ENCODE measurements at regions not wholly inside any gene's neighbourhood (a gene's known extent, or its start where the extent isn't known, plus 50 kb on each side); places are given as distances from the start of the nearest gene placed in this dataset.

DNA sequence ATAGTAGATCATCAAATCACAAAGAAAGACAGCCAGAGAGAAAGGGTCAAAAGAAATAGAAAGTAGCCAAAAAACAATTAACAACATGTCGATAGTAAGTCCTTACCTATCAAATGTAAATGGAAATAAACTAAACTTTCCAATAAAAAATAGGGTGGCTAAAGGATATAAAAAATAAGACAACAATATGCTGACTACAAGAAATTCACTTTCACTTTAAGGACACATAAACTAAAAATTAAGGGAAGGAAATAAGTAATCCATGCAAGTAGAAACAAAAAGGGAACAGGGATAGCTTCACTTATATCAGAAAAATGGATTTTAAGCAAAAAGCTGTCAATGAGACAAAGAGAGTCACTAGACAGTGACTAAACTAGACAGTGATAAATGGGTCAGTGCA lies 903.9 kb upstream of the ZEB2 start:
- H3K4me3 ChIP-seq (ENCODE audit: low read length), result no peak overlapping the region
- no peak overlapping the region for H3K27ac ChIP-seq (ENCODE audit: low read depth, low read length)
- no peaks in the 10 kb centered on the region for H3K4me1 ChIP-seq (ENCODE audit: control insufficient read depth, insufficient read depth, low read length)

DNA sequence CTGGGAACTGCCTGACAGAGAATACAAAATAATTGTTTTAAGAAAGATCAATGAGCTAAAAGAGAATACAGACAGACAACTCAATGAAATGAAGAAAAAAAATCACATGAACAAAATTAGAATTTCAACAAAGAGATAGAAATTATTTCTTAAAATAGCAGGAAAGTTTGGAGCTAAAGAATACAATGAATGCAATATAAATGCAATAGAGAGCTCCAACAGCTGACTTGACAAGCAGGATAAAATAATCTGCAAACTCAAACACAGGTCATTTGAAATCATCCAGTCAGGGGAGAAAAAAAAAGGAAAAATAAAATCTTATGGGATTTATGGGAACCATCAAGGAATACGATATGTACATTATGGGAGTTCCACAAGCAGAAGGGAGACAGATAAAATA lies 902.7 kb upstream of the ZEB2 start:
- Histone ChIP-seq H3K9ac (ENCODE audit: low read length) (no peak overlapping the region), H3K27me3 (ENCODE audit: control insufficient read depth, insufficient read depth, low read length) (no peaks in the 10 kb centered on the region), H3K4me1 (ENCODE audit: control insufficient read depth, insufficient read depth, low read length) (no peaks in the 10 kb centered on the region), H3K36me3 (ENCODE audit: control insufficient read depth, insufficient read depth, low read length) (no peaks in the 10 kb centered on the region), H3K4me3 (ENCODE audit: low read length) (no peak overlapping the region), H3K27ac (ENCODE audit: low read depth, low read length) (no peak overlapping the region)

More for the DNA sequence above, 903.9 kb upstream of the ZEB2 start:
- Histone ChIP-seq H3K36me3 (ENCODE audit: control insufficient read depth, insufficient read depth, low read length) (no peaks in the 10 kb centered on the region), H3K9ac (ENCODE audit: low read length) (no peak overlapping the region), H3K27me3 (ENCODE audit: control insufficient read depth, insufficient read depth, low read length) (no peaks in the 10 kb centered on the region)

DNA sequence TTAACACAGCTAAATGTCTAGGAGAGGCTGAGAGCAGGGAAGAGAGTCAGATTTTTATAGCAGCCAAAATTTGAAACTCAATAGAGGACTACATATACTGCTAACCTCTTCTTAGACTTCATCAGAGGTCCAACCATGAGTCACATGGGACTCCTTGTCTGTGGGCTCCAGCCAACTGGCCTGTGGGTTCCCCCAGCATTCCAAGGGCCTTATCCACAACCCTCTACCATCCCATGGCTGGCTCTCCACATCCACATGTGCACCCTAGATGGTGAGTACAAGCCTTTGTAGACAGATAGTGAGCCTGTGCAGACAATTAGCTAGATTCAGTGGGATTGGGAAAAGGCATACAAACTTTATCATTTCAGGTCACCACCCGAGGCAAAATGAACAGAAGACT lies 901.9 kb upstream of the ZEB2 start:
- no peaks in the 10 kb centered on the region for H3K4me1 ChIP-seq (ENCODE audit: control insufficient read depth, insufficient read depth, low read length)
- no peak overlapping the region for H3K27ac ChIP-seq (ENCODE audit: low read depth, low read length)
- no peaks in the 10 kb centered on the region for H3K36me3 ChIP-seq (ENCODE audit: control insufficient read depth, insufficient read depth, low read length)
- H3K27me3 ChIP-seq (ENCODE audit: control insufficient read depth, insufficient read depth, low read length), result no peaks in the 10 kb centered on the region
- H3K4me3 ChIP-seq (ENCODE audit: low read length), result no peak overlapping the region
- H3K9ac ChIP-seq (ENCODE audit: low read length), result no peak overlapping the region

GRCh38 chr2:145416640-145417039 lies 896.7 kb upstream of the ZEB2 start:
- no peaks in the 10 kb centered on the region for H3K36me3 ChIP-seq (ENCODE audit: control insufficient read depth, insufficient read depth, low read length)
- H3K9ac ChIP-seq (ENCODE audit: low read length), result no peak overlapping the region
- no peak overlapping the region for H3K27ac ChIP-seq (ENCODE audit: low read depth, low read length)
- no peak overlapping the region for H3K4me3 ChIP-seq (ENCODE audit: low read length)
- no peaks in the 10 kb centered on the region for H3K27me3 ChIP-seq (ENCODE audit: control insufficient read depth, insufficient read depth, low read length)
- no peaks in the 10 kb centered on the region for H3K4me1 ChIP-seq (ENCODE audit: control insufficient read depth, insufficient read depth, low read length)

- no peaks in the 10 kb centered on the region for H3K36me3 ChIP-seq (ENCODE audit: control insufficient read depth, insufficient read depth, low read length)
- H3K4me3 ChIP-seq (ENCODE audit: low read length), result no peak overlapping the region
- H3K9ac ChIP-seq (ENCODE audit: low read length), result no peak overlapping the region
- H3K27me3 ChIP-seq (ENCODE audit: control insufficient read depth, insufficient read depth, low read length), result no peaks in the 10 kb centered on the region
- no peaks in the 10 kb centered on the region for H3K4me1 ChIP-seq (ENCODE audit: control insufficient read depth, insufficient read depth, low read length)
- no peak overlapping the region for H3K27ac ChIP-seq (ENCODE audit: low read depth, low read length)
Measured at GRCh38 chr2:145415151-145415550, 895.2 kb upstream of the ZEB2 start.

DNA sequence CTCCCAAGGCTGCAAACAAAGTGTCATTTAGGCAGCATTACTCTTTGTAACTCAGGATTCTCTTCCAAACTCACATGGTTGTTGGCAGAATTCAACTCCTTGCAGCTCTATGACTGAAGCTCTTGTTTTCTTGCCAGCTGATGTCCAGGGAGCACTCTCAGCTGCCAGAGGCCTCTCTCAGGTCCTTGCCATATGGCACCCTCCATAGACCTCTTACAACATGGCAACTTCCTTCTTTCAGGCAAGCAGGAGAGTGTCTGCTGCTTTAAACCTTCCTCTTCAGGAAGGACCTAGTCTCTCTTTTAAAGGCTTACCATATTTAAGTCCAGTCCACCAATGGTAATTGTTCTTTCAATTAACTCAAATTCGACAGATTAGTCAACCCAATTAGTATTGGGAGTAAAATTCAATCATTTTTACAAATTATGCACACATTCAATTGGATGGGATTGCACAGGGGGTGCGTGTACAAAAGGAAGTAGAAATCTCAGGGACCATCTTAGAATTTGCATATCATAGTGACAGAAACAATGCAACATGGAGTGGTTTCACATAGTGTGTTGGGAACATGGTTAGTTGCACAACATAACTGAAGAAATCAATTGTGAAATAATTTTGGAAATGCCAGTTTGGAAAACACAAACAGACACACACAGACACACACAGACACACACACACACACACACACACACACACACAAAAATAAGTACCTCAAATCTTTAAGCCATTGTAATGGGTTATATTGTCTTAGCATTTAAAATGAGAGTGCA lies 893.5 kb upstream of the ZEB2 start:
- no peak overlapping the region for H3K9ac ChIP-seq (ENCODE audit: low read length)
- H3K27me3 ChIP-seq (ENCODE audit: control insufficient read depth, insufficient read depth, low read length), result no peaks in the 10 kb centered on the region
- no peaks in the 10 kb centered on the region for H3K36me3 ChIP-seq (ENCODE audit: control insufficient read depth, insufficient read depth, low read length)
- no peaks in the 10 kb centered on the region for H3K4me1 ChIP-seq (ENCODE audit: control insufficient read depth, insufficient read depth, low read length)
- H3K27ac ChIP-seq (ENCODE audit: low read depth, low read length), result no peak overlapping the region
- no peak overlapping the region for H3K4me3 ChIP-seq (ENCODE audit: low read length)

- Histone ChIP-seq H3K27ac (ENCODE audit: low read depth, low read length) (no peak overlapping the region), H3K4me3 (ENCODE audit: low read length) (no peak overlapping the region), H3K36me3 (ENCODE audit: control insufficient read depth, insufficient read depth, low read length) (no peaks in the 10 kb centered on the region), H3K4me1 (ENCODE audit: control insufficient read depth, insufficient read depth, low read length) (no peaks in the 10 kb centered on the region), H3K27me3 (ENCODE audit: control insufficient read depth, insufficient read depth, low read length) (no peaks in the 10 kb centered on the region), H3K9ac (ENCODE audit: low read length) (no peak overlapping the region)
Measured at GRCh38 chr2:145412155-145412554, 892.2 kb upstream of the ZEB2 start.

DNA sequence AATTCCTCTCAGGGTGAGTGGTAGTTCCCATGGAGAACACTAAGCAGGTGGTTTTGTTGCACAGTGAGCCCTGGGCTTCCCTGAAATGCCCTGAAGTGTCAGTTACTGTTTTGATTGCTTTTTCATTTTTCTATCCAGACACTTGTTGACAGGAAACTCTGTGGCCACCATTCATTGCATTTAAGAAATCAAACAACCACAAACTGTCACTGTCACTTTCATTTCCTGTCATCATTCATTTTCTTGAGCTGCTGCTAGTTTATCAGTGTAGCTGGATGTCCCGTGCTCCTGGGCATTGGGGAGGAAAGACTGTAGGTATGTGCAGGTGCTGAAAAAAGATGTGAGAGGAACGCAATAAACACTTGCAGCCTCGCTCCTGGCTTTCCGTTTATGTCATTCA lies 891.6 kb upstream of the ZEB2 start:
- H3K4me3 ChIP-seq (ENCODE audit: low read length), result no peak overlapping the region

GRCh38 chr2:145410086-145410485 lies 890.2 kb upstream of the ZEB2 start:
- Histone ChIP-seq H3K36me3 (ENCODE audit: control insufficient read depth, insufficient read depth, low read length) (no peaks in the 10 kb centered on the region), H3K4me1 (ENCODE audit: control insufficient read depth, insufficient read depth, low read length) (no peaks in the 10 kb centered on the region), H3K27me3 (ENCODE audit: control insufficient read depth, insufficient read depth, low read length) (no peaks in the 10 kb centered on the region), H3K27ac (ENCODE audit: low read depth, low read length) (no peak overlapping the region), H3K4me3 (ENCODE audit: low read length) (no peak overlapping the region), H3K9ac (ENCODE audit: low read length) (no peak overlapping the region)

More for the DNA sequence above, 891.6 kb upstream of the ZEB2 start:
- Histone ChIP-seq H3K4me1 (ENCODE audit: control insufficient read depth, insufficient read depth, low read length) (no peaks in the 10 kb centered on the region), H3K27me3 (ENCODE audit: control insufficient read depth, insufficient read depth, low read length) (no peaks in the 10 kb centered on the region), H3K36me3 (ENCODE audit: control insufficient read depth, insufficient read depth, low read length) (no peaks in the 10 kb centered on the region), H3K27ac (ENCODE audit: low read depth, low read length) (no peak overlapping the region), H3K9ac (ENCODE audit: low read length) (no peak overlapping the region)

GRCh38 chr2:145408980-145409379 lies 889.1 kb upstream of the ZEB2 start:
- Histone ChIP-seq H3K9ac (ENCODE audit: low read length) (no peak overlapping the region), H3K4me1 (ENCODE audit: control insufficient read depth, insufficient read depth, low read length) (no peaks in the 10 kb centered on the region), H3K27ac (ENCODE audit: low read depth, low read length) (no peak overlapping the region), H3K36me3 (ENCODE audit: control insufficient read depth, insufficient read depth, low read length) (no peaks in the 10 kb centered on the region), H3K4me3 (ENCODE audit: low read length) (no peak overlapping the region), H3K27me3 (ENCODE audit: control insufficient read depth, insufficient read depth, low read length) (no peaks in the 10 kb centered on the region)

GRCh38 chr2:145404690-145405089 lies 884.8 kb upstream of the ZEB2 start:
- H3K4me1 ChIP-seq (ENCODE audit: control insufficient read depth, insufficient read depth, low read length), result no peaks in the 10 kb centered on the region
- H3K27me3 ChIP-seq (ENCODE audit: control insufficient read depth, insufficient read depth, low read length), result no peaks in the 10 kb centered on the region
- H3K36me3 ChIP-seq (ENCODE audit: control insufficient read depth, insufficient read depth, low read length), result no peaks in the 10 kb centered on the region

GRCh38 chr2:145402706-145403277 lies 882.9 kb upstream of the ZEB2 start:
- H3K27ac ChIP-seq (ENCODE audit: low read depth, low read length), result no peak overlapping the region
- H3K9ac ChIP-seq (ENCODE audit: low read length), result no peak overlapping the region
- no peak overlapping the region for H3K4me3 ChIP-seq (ENCODE audit: low read length)
- H3K27me3 ChIP-seq (ENCODE audit: control insufficient read depth, insufficient read depth, low read length), result no peaks in the 10 kb centered on the region
- no peaks in the 10 kb centered on the region for H3K4me1 ChIP-seq (ENCODE audit: control insufficient read depth, insufficient read depth, low read length)
- H3K36me3 ChIP-seq (ENCODE audit: control insufficient read depth, insufficient read depth, low read length), result no peaks in the 10 kb centered on the region

More at GRCh38 chr2:145404690-145405089, 884.8 kb upstream of the ZEB2 start:
- no peak overlapping the region for H3K9ac ChIP-seq (ENCODE audit: low read length)
- no peak overlapping the region for H3K27ac ChIP-seq (ENCODE audit: low read depth, low read length)
- no peak overlapping the region for H3K4me3 ChIP-seq (ENCODE audit: low read length)

GRCh38 chr2:145399131-145399530 lies 879.2 kb upstream of the ZEB2 start:
- no peaks in the 10 kb centered on the region for H3K27me3 ChIP-seq (ENCODE audit: control insufficient read depth, insufficient read depth, low read length)
- H3K4me3 ChIP-seq (ENCODE audit: low read length), result no peak overlapping the region
- no peaks in the 10 kb centered on the region for H3K4me1 ChIP-seq (ENCODE audit: control insufficient read depth, insufficient read depth, low read length)
- no peaks in the 10 kb centered on the region for H3K36me3 ChIP-seq (ENCODE audit: control insufficient read depth, insufficient read depth, low read length)
- H3K9ac ChIP-seq (ENCODE audit: low read length), result no peak overlapping the region
- no peak overlapping the region for H3K27ac ChIP-seq (ENCODE audit: low read depth, low read length)

All from rectal smooth muscle tissue (tissue), 1 donor.